GM20431 (cell line): ENCODE measurements at regions not wholly inside any gene's neighbourhood (a gene's known extent, or its start where the extent isn't known, plus 50 kb on each side); places are given as distances from the start of the nearest gene placed in this dataset.
"Not testable (repeated sequence)": the region's sequence is repeated elsewhere in the genome, so short reads cannot be mapped to it uniquely, and the experiment has no call there.

Experiments
- in situ Hi-C: fragments of 300-500 bp; cut with MseI, MboI; formaldehyde crosslinking; loops from one replicate; pipeline ENCODE4 v1.15.0; 2020; ENCODE audit warnings: low sequenced_read_pairs; ENCODE audit not compliant: unreplicated experiment

DNA sequence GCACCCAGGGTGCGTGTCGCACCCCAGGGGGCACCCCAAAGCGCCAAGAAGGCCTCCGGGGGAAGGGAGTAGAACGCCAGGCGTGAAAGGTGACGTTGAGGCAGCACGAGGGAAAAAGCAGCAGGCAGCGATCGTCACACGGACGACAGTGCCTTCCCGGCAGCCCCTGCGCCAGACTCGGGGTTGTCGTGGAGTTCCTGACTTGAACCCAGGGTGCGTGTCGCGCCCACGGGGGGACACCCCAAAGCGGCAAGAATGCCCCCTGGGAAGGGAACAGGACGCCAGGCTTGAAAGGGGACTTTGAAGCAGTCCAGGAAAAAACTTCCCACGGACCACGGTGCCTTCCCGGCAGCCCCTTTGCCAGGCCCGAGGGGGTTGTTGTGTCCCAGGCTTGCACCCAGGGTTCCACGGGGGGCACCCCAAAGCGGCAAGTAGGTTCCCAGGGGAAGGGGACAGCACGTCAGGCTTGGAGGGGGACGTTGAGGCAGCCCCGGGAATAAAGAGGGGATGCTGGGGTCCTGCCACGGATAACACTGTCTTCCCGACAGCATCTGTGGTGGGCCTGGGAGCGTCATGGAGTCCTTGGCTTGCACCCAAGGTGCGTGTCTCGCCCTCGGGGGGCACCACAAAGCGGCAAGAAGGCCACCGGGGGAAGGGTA is 159.2 kb upstream of the ALG10B start:
- in situ Hi-C loops: no loop called here

DNA sequence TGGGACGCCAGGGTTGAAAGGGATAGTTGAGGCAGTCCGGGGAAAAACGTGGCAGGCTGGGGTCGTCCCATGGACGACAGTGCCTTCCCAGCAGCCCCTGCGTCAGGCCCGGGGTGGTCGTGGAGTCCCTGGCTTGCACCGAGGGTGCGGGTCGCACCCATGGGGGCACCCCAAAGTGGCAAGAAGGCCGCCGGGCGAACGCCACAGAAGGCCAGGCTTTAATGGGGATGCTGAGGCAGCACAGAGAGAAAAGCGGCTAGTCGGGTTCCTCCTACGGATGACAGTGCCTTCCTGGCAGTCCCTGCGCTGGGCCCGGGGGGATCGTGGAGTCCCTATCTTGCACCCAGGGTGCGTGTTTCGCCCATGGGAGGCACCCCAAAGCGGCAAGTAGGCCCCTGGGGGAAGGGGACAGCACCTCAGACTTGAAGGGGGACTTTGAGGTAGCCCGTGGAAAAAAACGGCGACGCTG is 158.6 kb upstream of the ALG10B start:
- in situ Hi-C loops: no loop called here

DNA sequence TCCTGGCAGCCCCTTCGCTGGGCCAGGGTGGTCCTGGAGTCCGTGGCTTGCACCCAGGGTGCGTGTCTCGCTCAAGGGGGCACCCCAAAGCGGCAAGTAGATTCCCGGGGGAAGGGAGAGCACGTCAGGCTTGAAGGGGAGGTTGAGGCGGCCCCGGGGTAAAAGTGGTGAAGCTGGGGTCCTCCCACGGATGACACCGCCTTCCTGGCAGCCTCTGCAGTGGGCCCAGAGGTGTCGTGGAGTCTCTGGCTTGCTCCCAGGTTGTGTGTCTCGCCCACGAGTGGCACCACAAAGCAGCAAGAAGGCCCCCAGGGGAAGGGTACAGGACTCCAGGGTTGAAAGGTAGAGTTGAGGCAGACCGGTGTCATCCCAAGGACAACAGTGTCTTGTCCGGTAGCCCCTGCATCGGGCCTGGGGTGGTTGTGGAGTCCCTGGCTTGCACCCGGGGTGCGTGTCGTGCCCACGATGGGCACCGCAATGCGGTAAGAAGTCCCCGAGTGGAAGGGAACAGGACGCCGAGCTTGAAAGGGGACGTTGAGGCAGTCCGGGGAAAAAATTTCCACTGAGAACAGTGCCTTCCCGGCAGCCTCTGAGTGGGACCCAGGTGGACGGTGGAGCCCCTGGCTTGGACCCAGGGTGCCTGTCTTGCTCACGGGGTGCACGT is 158.0 kb upstream of the ALG10B start:
- in situ Hi-C loops: no loop called here

DNA sequence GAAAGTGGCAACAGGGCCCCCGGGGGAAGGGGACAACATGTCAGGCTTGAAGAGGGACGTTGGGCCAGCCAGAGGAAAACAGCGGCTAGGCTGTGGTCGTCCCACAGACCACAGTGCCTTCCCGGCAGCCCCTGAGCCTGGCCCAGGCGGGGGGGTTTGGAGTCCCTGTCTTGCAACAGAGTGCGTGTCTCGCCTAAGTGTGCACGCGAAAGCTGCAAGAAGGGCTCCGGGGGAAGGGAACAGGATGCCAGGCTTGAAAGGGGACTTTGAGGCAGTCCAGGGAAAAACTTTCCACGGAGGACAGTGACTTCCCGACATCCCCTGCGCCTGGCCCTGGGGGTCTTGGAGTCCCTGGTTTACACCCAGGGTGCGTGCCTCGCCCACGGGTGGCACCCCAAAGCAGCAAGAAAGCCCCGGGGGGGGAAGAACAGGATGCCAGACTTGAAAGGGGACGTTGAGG is 157.5 kb upstream of the ALG10B start:
- in situ Hi-C loops: no loop called here

DNA sequence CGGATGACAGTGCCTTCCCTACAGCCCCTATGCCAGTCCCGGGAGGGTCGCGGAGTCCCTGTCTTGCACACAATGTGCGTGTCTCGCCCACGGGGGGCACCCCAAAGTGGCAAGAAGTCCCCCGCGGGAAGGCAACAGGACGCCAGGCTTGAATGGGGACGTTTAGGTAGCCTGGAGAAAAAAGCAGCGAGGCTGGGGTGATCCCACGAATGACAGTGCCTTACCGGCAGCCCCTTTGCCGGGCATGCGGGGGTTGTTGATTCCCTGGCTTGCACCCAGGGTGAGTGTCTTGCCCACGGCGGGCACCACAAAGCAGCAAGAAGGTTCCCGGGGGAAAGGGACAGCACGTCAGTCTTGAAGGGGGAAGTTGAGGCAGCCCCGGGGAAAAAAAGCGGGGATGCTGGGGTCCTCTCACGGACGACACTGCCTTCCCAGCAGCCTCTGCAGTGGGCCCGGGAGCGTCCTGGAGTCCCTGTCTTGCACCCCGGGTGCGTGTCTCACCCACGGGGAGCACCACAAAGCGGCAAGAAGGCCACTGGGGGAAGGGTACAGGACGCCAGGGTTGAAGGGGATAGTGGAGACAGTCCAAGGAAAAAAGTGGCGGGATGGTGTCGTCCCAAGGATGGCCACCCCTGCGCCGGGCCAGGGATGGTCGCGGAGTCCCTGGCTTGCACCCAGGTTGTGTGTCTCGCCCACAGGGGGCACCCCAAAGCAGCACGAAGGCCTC is 156.8 kb upstream of the ALG10B start:
- in situ Hi-C loops: no loop called here

DNA sequence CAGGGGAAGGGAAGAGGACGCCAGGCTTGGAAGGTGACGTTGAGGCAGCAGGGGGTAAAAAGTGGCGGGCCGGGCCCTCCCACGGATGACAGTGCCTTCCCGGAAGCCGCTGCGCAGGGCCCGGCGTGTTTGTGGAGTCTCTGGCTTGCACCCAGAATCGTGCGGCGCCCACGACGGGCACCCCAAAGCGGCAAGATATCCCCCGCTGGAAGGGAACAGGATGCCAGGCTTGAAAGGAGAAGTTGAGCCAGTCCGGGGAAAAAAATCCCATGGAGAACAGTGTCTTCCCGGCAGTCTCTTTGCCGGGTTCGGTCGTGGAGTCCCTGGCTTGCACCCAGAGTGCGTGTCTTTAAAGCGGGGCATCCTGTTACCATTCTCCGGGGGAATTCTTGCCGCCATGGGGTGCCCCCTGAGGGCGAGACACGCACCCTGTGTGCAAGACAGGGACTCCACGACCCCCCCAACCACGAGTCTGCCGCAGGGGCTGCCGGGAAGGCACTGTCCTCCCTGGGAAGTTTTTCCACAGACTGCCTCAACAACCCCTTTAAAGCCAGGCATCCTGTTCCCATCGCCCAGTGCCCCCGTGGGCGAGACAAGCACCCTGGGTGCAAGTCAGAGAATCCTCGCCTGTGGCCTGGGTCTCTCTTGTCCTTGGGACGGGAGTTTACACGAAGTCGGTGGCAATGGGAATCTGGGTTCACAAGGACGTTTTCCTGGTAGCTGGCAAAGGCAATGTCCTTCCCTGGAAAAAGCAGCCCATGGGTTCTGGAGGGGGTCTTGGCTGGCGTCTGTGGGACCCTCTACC is 156.1 kb upstream of the ALG10B start:
- in situ Hi-C loops: no loop called here

DNA sequence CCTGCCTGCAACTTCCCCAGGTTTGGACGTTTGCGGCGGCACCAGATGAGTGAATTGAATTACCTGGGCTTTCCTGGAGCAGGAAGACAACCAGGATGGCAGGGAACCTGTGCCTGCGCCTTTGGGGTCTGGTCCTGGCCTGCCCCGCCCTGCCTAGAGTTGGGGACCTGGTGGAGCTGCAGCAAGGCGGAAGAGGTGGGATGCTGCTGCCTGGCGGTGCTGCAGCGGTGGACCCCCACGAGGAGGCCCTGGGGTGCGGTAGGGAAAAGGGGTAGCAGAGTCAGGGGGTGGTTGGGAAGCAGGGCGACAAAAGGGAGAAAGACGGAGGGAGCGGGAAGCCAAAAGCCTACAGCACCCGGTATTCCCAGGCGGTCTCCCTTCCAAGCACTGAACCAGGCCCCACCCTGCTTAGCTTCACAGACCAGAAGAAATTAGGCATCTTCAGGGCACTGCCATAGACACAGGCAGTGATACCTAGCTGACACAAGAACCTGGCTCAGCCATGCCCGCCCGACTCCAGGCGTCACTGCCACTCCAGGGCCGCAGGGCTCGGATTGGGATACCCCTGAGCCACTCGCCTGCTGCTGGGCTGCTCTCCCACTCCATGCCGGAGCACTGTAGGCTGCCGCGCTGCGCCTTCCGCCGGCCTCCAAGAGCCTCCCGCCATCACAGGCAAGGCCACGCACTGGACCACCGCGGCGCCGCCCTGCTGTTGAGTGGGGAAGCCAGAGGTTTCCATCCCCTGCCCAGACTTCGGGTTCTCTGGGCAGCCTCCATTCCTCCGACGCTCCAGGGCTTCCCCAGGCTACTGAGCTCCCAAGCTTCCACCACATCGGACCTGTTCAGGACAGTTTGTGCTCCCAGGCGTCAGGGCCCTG is 155.2 kb upstream of the ALG10B start:
- in situ Hi-C loops: no loop called here

DNA sequence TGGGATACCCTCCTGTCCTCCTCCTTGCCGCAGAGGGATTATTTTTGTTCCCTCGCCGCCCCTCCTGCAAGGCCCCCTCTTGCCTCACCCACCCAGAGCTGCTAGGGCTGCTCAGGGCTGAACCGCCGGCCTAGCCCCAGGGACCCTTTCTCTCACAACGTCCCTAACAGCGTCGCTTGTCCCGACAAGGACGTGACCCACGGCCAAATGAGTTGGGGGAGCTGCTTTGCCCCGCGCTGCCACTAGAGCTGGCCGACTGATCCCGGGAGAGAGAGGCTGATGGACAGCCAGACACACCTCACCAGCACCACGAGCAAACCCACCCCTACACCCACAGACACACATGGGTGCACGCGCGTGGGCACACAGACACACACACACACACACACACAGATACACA is 154.6 kb upstream of the ALG10B start:
- in situ Hi-C loops: no loop called here

DNA sequence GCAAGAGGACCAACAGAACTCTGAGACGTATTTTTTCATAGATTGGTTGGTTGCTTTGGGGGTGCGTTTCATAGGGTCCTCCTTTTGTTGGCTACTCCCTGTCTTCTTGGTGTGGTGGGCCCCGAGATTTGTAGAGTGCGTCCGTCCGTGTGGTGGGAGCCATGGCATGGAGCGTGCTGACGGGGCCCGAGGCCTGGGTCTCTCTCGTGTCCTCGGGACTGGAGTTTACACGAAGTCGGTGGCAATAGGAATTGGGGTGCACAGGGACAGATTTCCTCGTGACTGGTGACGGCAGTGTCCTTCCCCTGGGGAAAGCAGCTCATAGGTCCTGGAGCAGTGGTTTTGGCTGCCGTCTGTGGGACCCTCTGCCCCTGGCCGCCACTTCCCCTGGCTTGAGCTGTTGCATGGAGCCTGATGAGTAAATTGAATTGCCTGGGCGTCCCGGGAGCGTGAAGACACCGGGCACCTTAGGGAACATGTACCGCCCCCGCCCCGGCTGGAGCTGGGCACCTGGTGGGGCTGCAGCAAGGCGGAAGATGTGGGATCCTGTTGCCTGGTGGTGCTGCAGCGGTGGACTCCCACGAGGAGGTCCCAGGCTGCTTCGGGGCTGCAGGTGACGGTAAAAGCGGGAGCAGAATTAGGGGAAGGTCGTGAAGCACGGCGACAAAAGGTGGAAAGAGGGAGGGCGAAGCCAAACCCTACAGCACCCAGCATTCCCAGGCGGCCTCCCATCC is 153.7 kb upstream of the ALG10B start:
- in situ Hi-C loops: no loop called here

DNA sequence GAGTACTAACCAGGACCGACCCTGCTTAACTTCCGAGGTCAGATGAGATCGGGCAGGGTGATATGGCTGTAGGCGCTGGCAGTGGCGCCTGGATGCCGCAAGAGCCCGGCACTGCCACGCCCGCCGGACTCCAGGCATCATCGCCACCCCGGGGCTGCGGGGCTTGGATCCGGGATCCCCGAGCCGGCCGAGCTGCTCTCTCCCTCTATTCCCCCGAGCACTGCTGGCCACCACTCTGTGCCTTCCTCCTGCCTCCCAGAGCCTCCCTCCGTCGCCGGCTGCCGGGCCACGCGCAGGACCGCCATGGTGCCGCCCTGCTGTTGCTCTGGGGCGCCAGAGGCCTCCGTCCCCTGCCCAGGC is 153.2 kb upstream of the ALG10B start:
- in situ Hi-C loops: no loop called here

DNA sequence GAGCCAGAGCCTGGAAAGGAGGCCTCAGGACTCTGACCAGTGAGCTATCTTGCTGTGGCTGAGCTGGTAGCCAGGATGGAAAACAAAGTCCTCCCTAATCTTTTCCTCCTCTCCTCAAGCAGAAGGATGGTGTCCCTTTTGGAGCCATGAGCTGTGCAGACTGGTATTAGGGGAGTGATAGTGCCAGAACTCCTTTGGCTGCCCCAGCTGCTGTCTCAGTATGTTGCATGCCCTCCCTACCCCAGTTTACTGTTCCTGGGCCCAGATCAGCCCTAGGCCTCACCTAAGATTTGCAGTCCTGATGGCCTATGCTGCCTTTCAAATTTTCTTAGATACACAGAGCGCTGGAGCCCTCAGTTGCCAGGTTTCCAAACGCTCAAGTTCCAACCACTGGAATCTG is 150.3 kb upstream of the ALG10B start:
- in situ Hi-C loops: no loop called here

DNA sequence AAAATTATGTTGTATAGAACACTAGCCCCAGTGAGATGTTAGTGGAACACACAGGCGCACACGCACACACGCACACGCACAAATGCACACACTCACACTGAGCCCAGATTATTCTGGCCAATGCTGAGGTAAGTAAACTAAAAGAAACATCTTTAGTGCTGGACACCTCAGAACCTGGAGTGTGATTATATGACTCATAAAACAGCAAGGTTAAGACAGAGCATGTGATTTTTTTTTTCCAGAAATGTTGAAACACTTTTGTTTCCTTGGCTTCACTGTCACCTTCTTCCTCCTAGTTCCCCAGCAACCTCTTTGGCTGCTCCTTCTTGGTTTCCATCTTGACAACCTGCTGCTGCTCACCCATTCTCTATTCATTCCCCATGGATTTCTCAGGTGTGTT is 141.0 kb upstream of the ALG10B start:
- in situ Hi-C loops: no loop called here

DNA sequence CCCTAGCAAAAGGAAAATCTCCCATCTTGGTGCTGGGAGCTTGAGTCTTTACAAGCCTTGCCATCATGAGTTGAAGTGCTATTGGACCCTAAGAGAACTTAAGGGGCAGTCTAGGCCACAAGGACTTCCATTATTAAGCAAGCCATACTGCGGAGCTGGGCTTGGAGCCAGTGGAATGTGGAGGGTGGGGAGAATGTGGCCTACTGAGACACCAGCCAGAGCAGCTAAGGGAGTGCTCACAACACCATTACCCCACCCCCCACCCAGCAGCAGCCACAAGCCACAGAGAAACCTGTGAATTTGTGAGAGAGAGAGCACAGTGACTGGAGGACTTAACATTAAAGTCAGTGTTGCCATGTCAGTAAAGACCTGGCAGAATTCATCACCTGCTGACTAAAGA is 133.0 kb upstream of the ALG10B start:
- in situ Hi-C loops: not testable (repeated sequence)

DNA sequence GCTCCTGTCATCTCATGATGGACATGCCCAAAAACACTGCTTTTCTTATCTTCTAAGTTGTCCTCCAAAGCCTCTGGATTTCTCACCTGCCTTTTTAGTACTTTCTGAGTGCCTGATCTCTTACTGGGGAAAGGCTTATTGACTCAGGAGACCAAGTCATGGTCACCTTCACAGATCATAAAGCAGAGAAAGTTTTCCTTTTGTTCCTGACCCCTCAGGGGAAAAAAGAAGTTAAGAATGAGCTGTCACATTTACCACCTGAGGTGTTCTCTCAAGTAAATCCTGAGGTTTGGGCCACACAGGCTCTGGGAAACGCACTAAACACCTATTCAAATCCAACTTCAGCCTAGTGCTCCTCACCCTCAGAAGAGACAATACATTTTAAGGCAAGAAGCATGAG is 119.3 kb upstream of the ALG10B start:
- in situ Hi-C loops: not testable (repeated sequence)

DNA sequence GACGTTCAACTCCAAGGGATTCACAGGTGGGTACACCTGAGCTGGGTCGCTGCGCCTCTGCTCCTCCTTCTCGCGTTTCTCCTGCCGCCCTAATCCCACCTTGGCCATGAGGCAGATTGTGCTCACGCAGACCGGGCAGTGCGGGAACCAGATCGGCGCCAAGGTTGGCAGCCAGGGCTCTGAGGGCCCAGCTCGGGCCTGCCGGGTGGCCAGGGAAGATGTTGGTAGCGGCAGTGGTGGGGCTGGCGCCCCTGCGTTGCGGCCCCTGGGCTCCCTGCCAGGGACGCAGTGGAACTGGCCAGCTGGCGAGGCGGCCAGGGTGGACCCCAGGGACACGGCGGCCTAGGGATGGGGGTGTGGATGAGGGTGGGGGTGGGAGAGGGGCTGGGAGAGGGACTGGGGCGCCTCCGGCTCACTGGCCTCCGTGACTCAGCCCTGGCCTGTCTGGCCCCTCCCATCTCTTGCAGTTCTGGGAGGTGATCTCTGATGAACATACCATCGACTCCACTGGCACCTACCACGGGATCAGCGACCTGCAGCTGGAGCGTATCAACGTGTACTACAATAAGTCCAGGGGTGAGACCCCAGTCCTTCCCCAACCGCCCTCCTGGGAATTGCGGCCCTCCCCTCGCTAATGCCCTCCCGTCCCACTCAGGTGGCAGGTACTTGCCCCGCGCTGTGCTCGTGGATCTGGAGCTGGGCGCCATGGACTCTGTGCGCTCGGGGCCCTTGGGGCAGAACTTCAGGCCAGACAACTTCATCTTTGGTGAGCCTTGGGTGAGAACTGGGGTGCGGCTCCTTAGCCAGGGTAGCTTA is 114.9 kb upstream of the ALG10B start:
- in situ Hi-C loops: no loop called here

DNA sequence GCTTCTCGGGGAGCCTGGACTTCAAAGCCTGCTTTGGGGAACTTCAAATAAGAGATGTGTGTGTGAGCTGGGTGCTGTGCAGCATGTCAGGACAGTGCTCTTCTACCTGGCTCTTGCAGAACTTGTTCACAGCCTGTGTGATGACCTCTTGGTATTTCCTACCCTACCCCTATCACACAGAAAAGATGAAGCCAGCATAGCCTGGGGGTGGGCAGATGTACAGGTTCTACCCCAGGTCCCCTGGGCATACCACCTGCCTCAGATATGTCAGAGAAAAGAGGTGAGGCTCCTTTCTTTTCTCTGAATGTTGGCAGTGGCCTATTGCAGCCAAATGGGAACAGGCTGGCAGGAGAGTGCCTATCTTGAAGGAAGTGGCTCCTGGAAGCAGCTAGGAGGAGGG is 111.7 kb upstream of the ALG10B start:
- in situ Hi-C loops: no loop called here

DNA sequence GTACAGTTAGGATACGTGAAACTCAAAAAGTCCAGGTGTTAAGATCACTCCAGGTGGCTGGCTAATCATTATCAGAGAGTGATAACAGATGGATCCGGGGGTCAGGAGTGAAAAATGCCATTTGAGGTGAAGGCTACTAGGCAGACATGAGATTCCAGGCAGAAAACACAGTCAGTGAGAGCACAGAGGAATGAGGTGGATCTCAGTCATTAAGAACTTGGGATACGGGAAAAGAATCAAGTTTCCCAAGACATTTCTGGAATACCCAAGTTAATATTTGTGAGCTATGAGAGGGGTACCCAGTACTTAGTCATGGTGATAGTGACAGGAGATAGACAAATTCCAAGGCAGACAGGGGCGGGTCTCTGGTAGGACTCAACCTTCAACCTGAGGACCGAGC is 94.6 kb upstream of the ALG10B start:
- in situ Hi-C loops: no loop called here

DNA sequence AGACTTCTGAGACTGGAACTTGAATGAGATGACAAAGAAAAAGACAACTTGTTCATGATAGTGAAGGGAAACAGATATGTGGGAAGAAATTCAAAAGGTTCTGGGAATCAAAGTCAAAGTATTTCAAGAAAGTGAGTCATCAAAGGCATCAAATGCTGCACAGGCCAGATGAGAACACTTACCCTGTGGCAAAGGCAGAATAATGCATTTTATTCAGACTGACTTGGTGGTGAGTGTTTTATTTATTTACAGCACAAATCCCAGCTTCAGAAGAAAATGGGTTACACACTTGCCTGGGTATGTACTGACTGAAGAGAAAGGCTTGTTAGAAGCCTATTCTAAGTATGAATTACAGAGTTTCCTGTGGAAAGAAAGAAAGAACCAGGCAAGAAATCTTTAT is 78.2 kb upstream of the ALG10B start:
- in situ Hi-C loops: not testable (repeated sequence)
